PFSK-1 (cell line): ENCODE measurements at regions not wholly inside any gene's neighbourhood (a gene's known extent, or its start where the extent isn't known, plus 50 kb on each side); places are given as distances from the start of the nearest gene placed in this dataset.

ENCODE experiments used
- POLR2AphosphoS5 ChIP-seq: IDR thresholded peaks from 2 replicates; pipeline ENCODE4 v1.6.1; 2012; ENCODE audit warnings: low read depth, mild to moderate bottlenecking, control low read depth, low read length, moderate library complexity
- TF ChIP-seq, protein P1 (sequence below), 2 experiments: IDR thresholded peaks; 2 replicates each; pipeline versions ENCODE4 v1.6.1 to v1.8.0; 2011 to 2012; ENCODE audit warnings: low read depth in 2 of 2, low read length in 2 of 2, control low read depth in 1 of 2, inconsistent platforms in 1 of 2, mild to moderate bottlenecking in 1 of 2, moderate library complexity in 1 of 2; ENCODE audit not compliant: insufficient read depth in 1 of 2

DNA sequence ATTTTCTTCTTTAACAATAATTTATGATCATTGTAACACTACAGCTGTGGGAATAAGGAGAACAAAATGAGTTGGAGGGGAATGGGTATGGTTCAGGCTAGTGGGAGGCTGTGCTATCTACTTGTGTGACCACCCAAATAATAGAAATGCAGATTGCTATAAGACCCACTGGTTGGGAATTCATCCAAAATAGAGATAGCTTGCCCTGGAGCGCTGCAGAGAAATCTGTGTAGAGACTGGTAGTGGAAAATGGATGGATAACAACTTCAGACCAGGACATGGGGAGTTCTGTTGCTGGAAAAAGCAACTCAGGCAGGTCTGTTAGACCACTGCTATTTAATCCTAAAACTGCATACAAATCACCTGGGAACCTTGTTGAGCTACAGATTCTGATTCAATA lies 137.1 kb upstream of the MKLN1 start:
- TF ChIP-seq POLR2AphosphoS5, result no peak
- TF ChIP-seq, protein P1, sequence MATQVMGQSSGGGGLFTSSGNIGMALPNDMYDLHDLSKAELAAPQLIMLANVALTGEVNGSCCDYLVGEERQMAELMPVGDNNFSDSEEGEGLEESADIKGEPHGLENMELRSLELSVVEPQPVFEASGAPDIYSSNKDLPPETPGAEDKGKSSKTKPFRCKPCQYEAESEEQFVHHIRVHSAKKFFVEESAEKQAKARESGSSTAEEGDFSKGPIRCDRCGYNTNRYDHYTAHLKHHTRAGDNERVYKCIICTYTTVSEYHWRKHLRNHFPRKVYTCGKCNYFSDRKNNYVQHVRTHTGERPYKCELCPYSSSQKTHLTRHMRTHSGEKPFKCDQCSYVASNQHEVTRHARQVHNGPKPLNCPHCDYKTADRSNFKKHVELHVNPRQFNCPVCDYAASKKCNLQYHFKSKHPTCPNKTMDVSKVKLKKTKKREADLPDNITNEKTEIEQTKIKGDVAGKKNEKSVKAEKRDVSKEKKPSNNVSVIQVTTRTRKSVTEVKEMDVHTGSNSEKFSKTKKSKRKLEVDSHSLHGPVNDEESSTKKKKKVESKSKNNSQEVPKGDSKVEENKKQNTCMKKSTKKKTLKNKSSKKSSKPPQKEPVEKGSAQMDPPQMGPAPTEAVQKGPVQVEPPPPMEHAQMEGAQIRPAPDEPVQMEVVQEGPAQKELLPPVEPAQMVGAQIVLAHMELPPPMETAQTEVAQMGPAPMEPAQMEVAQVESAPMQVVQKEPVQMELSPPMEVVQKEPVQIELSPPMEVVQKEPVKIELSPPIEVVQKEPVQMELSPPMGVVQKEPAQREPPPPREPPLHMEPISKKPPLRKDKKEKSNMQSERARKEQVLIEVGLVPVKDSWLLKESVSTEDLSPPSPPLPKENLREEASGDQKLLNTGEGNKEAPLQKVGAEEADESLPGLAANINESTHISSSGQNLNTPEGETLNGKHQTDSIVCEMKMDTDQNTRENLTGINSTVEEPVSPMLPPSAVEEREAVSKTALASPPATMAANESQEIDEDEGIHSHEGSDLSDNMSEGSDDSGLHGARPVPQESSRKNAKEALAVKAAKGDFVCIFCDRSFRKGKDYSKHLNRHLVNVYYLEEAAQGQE (IDR thresholded peaks at IDR 0.05; ENCODE audit: insufficient read depth in 1 of 2, low read depth in 2 of 2, low read length in 2 of 2), result no peak
